PC-9 (cell line): ENCODE measurements at regions not wholly inside any gene's neighbourhood (a gene's known extent, or its start where the extent isn't known, plus 50 kb on each side); places are given as distances from the start of the nearest gene placed in this dataset.

Experiments
- EZH2 ChIP-seq: fragments of 200-600 bp; sonication (generic); IDR thresholded peaks from 2 replicates; pipeline ENCODE4 v1.8.0; 2017; ENCODE audit warnings: antibody characterized with exemption, low read depth
- TF ChIP-seq, protein P1 (sequence below): fragments of 200-600 bp; sonication (generic); conservative IDR thresholded peaks from 2 replicates; pipeline ENCODE4 v1.6.1; 2017; ENCODE audit warnings: mixed run types, antibody characterized with exemption, mild to moderate bottlenecking, moderate library complexity

DNA sequence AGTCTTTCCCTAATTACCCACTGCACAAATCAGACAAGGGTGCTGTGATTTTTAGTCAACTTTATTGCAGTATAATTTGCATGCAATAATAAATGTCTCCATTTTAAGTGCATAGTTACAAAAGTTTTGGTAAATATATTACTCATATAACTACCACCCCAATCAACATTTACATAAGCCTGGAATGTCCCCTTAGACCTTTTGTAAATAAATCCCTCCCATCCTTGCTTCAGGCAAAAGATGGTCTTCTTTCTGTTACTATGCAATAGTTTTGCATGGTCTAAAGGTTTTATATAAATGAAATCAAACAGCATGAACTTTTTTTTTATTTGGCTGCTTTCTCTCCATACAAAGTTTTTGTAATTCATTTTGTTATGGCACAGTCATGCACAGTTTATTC is 235.4 kb downstream of the PYDC2 start:
- TF ChIP-seq, protein P1, sequence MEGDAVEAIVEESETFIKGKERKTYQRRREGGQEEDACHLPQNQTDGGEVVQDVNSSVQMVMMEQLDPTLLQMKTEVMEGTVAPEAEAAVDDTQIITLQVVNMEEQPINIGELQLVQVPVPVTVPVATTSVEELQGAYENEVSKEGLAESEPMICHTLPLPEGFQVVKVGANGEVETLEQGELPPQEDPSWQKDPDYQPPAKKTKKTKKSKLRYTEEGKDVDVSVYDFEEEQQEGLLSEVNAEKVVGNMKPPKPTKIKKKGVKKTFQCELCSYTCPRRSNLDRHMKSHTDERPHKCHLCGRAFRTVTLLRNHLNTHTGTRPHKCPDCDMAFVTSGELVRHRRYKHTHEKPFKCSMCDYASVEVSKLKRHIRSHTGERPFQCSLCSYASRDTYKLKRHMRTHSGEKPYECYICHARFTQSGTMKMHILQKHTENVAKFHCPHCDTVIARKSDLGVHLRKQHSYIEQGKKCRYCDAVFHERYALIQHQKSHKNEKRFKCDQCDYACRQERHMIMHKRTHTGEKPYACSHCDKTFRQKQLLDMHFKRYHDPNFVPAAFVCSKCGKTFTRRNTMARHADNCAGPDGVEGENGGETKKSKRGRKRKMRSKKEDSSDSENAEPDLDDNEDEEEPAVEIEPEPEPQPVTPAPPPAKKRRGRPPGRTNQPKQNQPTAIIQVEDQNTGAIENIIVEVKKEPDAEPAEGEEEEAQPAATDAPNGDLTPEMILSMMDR = no peak
- TF ChIP-seq EZH2 = no peak
